NCI-H2171 treated with DMSO at 0.1 percent for 48 hours (cell line): ENCODE measurements at regions not wholly inside any gene's neighbourhood (a gene's known extent, or its start where the extent isn't known, plus 50 kb on each side); places are given as distances from the start of the nearest gene placed in this dataset.
"Not testable (repeated sequence)": the region's sequence is repeated elsewhere in the genome, so short reads cannot be mapped to it uniquely, and the experiment has no call there.

Experiments
- DNase-seq: peaks from one replicate; lab custom pipeline; 2025; lab: John Stamatoyannopoulos, UW

DNA sequence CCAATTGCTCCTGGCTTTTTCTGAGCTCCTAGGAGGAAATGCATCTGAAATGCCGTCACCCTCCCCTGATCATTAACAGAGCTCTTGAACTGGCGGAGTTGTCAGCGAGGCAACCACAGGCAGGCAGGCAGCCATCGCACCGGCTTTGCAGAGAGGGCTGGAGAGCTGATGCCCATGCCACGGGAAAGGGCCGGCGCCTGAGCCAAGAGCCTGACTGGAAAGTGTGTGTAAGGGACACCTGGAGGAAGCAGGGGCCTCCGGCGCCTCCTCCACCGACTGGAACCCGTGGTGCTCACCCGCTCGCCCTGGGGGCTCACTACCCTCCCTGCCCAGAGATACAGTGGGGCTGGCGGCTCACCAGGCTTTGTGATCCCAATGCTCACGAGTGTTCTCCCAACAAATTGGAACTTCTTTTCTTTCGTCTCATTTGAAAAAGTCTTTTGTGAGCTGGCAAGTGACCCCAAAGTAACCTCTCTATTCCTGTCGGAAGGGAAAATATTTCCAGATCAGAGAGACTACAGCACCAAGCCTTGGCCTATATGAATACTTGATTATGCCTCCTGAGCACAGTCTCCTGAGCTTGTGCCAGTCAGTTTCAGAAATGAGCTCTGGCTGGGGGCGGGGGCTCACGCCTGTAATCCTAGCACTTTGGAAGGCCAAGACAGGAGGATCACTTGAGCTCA lies 97.7 kb upstream of the SLC25A33 start:
- DNase-seq = no peak

DNA sequence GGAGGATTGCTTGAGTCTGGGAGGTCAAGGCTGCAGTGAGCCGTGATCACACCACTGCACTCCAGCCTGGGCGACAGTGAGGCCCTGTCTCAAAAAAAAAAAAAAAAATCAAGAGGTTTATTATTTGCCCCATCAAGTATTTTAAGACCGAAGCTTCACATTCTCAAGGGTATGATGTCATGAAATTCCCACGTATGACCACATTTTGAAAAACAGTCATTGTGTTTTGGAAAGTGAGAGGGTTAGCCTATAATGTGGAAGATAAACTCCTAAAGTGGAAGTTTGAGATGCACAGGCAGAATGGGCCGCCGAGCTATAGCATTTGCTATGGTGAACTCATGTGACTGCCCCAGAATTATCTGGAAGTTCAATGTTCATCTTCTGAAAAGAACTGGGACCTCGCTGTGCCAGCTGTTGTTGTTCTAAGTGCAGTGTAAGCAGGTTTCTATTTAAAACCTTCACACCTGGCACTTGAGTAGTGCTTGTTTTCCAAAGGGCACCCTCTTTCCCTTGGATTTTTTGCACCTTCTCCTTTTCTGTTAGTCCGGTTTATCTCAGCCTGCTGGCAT lies 96.9 kb upstream of the SLC25A33 start:
- peak; percentile 56 for DNase-seq

DNA sequence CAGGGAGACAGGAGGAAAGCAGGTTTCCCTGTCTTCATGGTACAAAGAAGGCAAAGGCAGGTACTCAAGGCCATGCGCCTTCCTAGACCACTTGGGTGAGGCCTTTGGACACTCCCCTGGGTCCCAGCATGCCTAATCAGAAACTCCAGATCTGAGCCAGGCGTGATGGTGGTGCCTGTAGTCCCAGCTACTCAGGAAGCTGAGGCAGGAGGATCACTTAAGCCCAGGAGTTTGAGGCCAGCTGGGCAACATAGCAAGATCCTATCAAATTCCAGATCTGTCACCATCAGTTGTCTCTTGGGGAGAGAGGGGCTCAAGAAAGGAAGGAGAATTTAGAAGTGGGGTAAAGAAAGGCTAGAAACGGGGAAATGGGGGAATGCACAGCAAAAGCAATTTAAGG lies 96.3 kb upstream of the SLC25A33 start:
- no peak for DNase-seq

DNA sequence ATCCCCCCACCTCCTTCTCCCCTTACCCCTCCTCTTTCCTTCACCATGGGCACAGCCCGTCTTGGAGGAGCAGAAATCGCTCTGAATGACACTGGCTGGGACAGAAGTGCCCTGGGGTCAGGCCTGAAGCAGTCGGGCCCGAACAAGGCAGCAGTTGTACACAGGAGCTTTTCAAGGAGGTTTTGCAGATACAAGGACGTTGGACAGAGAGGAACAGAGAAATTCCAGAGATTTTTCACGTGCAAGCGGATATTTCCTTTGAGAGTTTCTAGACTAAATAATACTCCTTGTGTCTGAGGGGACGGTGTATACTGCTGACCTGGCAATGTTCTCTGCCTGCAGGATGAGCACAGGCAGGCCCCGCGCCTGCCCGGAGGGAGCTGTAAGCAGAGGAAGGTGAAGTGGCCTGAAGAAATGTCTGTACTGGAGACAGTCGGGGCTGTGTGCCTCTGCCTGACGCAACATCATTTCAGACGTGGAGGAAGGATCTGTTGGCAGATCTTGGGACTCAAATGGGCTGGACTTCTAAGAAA lies 95.3 kb upstream of the SLC25A33 start:
- no peak for DNase-seq

DNA sequence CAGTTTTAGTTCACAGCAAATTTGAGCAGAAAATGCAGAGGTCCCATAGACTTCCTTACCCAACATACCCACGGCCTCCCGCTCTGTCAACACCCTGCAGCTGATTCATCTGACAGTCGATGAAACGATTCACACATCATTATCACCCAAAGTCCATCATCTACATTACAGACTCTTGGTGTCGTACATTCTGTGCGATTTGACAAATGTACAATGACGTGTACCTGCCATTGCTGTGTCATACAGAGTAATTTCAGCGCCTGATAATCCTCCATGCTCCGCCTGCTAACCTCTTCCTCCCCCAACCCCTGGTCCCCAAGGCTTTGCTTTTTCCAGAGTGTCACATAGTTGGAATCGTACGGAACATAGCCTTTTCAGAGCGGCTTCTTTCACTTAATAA lies 94.7 kb upstream of the SLC25A33 start:
- DNase-seq = no peak

DNA sequence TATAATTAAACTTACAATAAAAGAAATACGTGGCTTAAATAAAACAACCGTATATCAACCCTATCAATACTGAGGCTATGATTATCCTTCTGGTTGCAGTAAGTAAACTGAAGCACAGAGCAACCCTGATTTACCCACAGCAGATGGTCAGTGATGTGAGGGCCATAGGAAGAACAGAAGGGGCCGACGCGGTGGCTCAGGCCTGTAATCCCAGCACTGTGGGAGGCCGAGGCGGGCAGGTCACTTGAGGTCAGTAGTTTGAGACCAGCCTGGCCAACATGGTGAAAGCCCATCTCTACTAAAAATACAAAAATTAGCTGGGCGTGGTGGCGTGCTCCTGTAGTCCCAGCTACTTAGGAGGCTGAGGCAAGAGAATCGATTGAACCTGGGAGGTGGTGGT lies 94.2 kb upstream of the SLC25A33 start:
- DNase-seq = not testable (repeated sequence)

DNA sequence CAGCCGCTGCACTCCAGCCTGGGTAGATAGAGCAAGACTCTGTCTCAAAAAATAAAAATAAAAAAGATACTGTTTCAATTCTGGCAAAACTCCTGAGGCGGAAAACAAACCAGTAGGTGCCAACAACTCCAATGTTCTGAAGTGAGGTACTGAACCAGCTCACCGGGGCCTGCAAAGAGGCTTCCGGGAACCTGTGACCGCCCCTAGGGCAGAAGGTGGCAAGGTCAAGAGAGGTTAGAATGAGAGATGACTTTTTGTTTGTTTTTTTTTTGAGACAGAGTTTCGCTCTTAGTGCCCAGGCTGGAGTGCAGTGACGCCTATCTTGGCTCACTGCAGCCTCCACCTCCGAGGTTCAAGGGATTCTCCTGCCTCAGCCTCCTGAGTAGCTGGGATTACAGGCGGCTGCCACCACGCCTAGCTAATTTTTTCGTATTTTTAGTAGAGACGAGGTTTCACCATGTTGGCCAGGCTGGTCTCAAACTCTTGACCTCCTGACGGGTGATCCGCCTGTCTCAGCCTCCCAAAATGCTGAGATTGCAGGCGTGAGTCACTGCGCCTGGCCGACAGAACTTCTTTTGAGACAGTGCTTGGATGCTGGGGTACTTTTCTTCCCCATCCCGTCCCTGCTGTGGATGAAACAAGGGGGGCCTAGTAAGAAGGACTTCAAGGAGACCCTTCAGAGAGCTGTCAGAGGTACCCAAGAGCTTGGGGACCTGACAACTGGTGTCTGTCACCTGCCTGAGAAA lies 91.9 kb upstream of the SLC25A33 start:
- DNase-seq = no peak

DNA sequence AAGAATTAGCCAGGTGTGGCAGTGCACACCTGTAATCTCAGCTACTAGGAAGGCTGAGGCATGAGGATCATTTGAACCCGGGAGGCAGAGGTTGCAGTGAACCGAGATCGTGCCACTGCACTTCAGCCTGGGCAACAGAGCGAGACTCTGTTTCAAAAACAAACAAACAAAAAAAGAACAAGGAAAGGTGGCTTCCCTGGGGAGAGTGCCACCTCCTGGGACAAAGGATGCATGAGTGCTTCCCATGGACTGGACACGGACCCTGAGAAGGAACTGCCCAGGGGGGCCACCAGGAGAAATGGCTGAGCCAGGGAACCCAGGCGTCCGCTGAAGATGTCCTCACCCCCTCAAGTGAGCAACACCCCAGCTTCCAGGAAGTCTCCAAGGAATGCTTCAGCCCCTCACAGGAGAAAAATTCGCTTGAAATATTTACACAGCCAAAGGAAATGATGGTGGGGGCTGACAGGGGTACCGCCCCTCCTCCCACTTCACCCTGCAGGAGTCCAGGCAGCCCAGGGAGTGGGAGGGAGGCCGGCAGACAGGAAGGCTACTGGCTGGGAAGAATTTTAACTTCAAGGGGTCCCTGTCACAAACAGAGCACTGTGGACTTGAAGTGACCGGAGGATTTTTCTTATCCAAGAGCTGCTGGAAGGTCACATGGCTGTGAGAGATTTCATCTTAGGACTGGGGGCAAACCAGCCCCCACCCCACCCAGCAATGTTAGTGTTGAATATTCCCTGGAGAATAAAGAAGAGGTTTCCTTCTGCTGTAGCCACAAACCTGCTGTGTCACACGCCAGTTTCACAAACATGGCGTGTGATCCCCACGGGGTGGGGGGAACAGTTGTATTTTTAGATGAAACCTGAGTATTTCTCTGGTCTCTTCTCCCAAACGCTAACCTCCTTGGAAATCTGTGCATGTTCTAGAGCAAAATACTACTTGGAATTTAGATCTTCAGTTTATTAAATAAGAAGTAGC lies 90.8 kb upstream of the SLC25A33 start:
- DNase-seq = peak; percentile 34

DNA sequence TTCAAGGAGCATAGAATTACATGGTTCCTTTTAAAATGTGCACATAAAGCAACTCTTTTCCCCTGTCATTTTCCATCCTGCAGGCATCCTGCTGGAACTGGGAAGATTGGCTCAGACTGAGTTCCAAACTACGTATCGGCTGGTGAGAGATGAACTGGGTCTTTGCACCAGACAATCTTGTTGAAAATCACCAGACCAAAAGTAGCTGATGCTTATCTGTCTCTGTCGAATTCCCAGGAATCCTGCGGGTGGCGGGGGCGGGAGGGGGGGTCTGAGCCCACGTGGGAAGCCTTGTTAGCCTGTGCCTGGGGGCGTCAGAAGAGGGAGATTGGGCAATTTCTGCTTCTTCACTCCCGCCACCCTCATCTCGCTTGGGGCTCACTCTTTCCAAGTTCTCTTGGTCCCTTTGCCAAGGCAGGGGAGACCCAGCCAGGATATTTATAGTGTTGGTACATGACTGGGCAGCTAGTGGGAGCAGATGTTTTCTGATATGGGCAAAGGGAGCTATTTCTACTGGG lies 90.1 kb upstream of the SLC25A33 start:
- peak; percentile 34 for DNase-seq

DNA sequence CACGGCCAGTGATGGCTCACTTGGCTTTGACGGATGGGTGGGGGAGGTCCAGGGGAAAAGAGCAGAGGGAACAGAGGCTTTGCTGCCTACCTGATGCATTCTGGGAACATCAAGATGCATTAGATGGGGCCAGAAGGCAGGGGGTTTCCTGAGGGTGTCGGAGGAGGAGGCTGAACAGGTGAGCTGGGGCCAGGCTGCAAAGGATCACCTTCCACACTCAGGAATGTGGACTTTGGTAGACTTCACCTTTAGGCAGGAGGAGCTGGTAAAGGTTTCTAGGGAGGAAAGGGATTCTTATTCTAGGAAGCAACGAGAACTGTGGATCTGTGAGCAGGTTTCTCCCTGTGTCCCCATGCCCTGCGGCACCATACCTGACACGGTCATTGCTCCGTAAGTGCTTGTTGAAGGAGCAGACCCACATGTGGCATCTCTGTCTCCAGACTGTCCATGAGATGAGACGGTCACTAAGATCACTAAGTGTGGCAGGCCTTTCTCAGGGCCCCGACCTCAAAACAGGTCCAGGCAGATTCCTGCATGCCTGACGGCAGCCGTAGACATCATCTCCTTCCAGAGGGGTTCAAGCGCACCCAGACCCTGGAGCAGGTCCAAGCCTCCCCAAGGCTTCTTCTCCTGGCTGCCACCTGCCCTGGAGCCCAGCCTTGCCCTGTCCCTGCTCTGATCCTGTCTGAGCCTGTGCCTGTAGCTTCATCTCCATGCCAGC lies 89.1 kb upstream of the SLC25A33 start:
- no peak for DNase-seq

DNA sequence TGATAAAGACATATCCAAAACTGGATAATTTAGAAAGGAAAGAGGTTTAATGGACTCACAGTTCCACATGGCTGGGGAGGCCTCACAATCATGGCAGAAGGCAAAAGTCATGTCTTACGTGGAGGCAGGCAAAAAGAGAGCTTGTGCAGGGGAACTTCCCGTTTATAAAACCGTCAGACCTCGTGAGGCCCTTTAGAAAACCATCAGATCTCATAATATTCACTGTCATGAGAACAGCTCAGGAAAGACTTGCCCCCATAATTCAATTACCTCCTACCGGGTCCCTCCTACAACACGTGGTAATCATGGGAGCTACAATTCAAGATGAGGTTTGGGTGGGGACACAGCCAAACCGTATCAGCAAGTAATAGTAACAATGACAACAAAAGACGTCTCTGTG lies 88.2 kb upstream of the SLC25A33 start:
- DNase-seq = no peak

DNA sequence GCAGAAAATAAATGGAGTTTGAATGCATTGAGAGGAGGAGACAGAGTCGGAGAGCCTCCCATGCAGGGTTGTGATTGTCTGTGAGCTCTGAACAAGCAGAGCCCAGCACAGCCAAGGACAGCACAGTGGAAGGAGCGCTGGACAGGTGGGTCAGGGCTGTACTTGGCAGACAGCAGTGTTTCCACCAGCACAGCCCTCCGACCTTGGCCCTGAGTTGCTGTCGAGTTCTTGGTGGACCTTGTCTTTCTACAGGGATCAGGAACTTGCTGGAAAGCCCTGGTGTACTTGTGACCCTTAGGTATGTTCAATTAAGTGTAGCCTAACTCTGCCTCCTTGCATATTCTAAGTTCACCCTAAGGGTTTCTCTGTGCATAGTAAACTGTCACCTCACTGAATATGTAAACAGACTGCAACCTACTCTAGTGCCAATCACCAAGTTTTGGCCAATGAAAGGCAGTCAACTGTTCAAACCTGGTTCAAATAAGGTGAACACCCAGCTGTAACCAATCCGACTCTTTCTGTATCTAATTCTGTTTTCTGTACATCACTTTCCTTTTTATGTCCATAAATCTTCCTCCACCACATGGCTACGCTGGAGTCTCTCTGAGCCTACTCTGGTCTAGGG lies 86.6 kb upstream of the SLC25A33 start:
- DNase-seq = no peak

DNA sequence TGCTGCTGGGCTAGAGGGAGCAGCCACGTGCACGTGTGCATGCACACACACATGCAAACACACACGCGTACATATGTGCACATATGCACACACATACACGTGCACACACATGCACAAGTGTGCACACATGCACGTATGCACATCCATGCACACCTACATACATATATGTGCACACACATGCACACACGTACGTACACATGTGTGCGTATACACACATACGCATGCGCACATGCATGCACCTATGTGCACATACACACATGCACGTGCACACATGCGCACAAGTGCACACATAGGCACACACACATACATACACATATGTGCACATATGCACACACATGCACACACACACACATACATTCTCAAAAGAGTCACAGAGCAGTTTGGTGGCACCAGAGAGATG lies 85.9 kb upstream of the SLC25A33 start:
- DNase-seq = no peak

DNA sequence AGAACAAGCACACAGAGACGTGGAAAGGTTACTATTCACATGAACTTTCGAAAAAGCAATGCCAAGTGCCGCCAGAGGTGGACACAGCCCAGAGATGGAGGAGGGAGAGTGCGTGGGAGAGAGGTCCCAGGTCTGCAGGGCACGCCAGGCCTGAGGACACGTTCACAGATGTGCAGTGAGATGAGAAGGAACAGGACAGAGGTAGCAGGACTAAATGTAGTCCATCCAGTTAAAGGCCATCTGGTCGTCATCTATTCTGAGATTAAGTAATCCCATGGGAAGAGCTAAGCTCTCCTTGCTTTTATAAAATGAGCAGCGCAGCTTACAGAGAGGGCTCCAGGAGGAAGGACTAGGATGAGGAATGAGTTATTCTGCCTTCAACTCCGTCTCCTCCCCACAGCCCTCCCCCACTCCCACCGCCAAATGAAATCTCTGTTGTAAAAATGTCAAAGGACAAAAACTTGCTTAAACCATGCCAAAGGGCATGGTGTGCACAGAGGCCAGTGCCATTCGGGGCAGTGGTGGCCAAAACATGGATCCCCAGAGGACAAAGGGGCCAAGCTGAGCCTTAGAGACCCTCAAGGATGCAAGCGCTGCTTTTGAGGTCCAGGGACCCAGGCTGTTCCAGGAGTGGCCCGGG lies 85.4 kb upstream of the SLC25A33 start:
- peak; percentile 19 for DNase-seq

DNA sequence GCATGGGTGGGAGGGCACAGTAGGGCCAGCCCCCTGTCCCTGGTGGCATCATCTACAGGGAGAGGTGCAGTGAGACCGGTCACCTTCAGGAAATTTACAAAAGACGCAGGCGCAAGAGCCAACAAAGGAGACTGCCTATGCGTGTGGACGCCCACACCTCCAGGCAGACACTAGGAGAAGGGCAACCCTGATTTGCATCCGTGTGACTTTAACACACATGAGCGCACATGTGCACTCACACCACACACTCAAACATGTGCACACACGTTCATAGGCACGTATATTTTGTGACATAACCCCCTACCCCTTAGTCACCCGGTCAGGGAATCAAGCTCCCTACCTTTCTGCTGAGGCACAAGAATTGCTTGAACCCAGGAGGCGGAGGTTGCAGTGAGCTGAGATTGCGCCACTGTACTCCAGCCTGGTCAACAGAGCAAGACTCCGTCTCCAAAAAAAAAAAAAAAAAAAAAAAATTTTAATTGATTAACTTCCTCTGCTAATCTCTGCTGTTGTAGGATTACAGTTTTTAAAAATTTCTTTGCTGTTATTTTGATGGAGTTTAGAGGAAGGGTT lies 84.7 kb upstream of the SLC25A33 start:
- DNase-seq = no peak

DNA sequence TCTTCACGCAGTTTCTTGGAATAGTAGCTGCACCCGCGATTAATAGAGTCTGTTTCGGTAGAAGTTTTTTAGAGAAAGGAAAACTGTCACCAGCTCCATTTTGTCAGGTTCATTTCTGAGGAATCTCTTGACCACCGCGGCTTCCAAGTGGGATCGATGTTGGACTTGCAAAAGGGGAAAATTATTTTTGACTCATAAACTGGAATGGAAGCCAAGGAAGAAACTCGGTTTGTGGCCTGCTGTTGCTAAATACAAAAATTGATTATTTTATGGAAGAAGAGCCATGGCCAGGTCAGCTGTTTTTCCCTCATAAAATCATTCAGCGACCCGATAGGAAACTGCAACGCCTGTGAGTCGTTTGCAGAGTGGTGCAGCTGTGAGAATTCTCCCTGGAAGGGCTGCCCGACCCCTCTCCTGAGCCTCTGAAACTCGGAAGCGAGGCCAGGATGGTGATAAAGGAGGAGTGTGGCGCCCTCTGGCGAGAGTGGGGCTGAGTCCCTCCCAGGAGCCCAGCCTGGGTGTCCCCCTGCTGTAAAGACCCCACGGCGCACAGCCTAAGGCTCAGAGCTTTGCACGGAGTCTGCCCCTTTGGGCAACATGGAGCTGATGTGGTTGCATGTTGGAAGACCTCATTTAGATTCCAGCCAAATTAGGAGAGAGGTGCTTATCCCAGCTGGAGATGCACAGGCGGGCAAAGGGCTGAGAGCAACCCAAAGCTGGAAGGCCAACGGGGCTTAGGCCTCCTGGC lies 83.6 kb upstream of the SLC25A33 start:
- DNase-seq = peak; percentile 12

DNA sequence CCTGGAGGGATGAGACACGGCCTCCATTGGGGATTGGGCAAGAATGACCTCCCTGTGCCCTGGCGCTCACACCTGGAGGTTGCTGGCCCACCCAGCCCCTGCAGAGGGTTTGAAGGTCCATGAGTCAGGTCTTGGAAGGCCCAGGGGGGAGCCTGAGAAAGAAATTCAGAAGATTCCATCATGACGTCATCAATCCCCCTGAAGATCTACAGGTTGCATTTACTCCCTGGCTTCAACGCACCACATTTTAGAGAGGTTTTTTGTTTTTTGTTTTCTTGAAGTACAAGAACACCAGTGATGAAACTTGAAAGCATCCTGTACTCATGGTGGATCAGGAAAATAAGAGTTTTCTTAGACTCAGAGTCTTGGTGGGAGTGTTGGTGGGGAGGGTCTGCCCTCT lies 82.4 kb upstream of the SLC25A33 start:
- no peak for DNase-seq

DNA sequence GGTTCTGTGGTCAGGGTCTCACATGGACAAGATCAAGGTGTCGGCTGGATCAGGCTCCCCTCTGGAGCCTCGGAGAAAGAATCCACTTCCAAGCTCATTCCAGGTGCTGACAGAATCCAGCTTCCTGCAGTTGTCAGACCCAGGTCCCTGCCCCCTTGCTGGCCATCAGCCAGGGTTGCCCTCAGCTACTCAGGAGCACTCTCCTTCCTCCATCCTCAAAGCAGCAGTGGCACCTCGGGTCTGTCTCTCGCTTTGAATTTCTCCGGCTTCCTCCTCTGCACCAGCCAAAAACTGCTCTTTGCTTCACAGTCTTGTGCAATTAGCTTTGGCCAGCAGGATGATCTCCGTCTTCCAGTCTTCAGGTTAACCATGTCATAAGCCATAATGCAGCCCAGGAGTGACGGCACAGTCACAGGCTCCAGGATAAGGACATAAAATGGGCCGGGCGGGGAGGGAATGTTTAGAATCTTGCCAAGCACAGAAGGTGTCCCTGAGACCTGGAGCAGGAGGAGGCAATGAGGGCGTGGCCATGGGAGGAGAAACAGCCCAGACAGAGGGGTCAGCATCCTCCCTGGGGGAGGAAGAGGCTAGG lies 79.4 kb upstream of the SLC25A33 start:
- no peak for DNase-seq

DNA sequence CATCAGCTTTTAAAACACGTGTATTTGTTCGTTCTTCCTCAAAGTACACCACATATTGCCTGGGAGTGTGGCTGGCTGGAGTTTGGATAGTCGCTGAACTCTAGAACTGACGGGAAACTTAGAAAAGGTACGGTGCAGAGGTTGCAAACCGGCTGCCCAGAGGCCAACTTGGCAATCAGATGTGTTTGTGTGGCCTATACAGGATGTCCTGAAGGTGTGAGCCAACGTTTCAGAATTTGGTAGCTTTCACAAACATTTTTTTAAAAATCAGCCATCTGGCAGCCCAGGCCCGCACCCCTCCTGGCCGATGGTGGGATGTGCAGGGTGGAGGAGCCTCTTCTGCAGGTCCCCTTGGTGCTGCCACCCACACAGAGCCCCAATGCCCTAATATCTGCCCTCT lies 73.6 kb upstream of the SLC25A33 start:
- peak; percentile 19 for DNase-seq
